ENCODE measurements at regions not wholly inside any gene's neighbourhood (a gene's known extent, or its start where the extent isn't known, plus 50 kb on each side); places are given as distances from the start of the nearest gene placed in this dataset.

GRCh38 chr15:81886591-81886990, 159.2 kb downstream of the MEX3B start:
- DNase-seq (ENCODE audit: low read depth in 1 of 2, low spot score in 1 of 2) (no peak), ATAC-seq (no peak)
- CTCF ChIA-PET, result no interaction called here

DNA sequence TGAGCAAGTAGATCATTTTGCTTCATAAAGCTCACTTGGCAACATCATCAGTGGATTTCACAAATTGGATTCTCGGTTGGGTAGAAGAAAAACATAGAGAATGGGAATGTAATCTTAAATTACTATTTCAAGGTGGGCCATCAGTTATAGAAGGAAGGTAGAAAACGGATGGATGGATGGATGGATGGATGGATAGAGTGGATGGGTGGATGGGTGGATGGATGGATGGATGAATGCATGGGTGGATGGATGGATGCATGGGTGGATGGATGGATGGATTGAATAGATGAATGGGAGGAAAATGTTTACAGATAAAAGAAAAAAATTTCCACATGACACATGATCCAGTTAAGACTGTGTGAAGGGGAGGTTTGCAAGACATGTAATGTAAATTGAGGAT, 159.7 kb downstream of the MEX3B start:
- ATAC-seq, result no peak
- ChIA-PET POLR2A (no interaction called here), CTCF (no interaction called here)
- FAIRE-seq, result no peak
- no peak for TF ChIP-seq RFX5 (IDR thresholded peaks at IDR 0.05)
- TF ChIP-seq GATA3 (IDR thresholded peaks at IDR 0.05; ENCODE audit: borderline replicate concordance), result no peak
- no peak for TF ChIP-seq CHD4 (IDR thresholded peaks at IDR 0.05; ENCODE audit: borderline replicate concordance)
- no peak for TF ChIP-seq POLR2AphosphoS2 (conservative IDR thresholded peaks at IDR 0.05; ENCODE audit: low read length)
- TF ChIP-seq, protein P1, sequence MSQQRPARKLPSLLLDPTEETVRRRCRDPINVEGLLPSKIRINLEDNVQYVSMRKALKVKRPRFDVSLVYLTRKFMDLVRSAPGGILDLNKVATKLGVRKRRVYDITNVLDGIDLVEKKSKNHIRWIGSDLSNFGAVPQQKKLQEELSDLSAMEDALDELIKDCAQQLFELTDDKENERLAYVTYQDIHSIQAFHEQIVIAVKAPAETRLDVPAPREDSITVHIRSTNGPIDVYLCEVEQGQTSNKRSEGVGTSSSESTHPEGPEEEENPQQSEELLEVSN (IDR thresholded peaks at IDR 0.05; ENCODE audit: borderline replicate concordance, low read depth), result no peak
- TF ChIP-seq KDM5A (IDR thresholded peaks at IDR 0.05), result no peak
- no peak for TF ChIP-seq USF2 (IDR thresholded peaks at IDR 0.05)
- TF ChIP-seq POLR2A (IDR thresholded peaks at IDR 0.05; ENCODE audit: low read length), result no peak
- TF ChIP-seq EP300 (IDR thresholded peaks at IDR 0.05), result no peak
- no peak for TF ChIP-seq HOXB5 (CRISPR knock-in tag; IDR thresholded peaks at IDR 0.05)
- no peak overlapping the region for H3K4me3 ChIP-seq
- H3K4me1 ChIP-seq, result no peaks in the 10 kb centered on the region
- WGBS (ENCODE audit: missing lambda C conversion rate), result 0% methylated on average over 2 of the region's 2 CpGs
- no peak overlapping the region for H3K4me2 ChIP-seq
- no peak for DNase-seq (ENCODE audit: low read depth in 1 of 2, low spot score in 1 of 2)
- H3K27ac ChIP-seq, result no peak overlapping the region
- no peaks in the 10 kb centered on the region for H3K9me3 ChIP-seq

More at GRCh38 chr15:81886591-81886990, 159.2 kb downstream of the MEX3B start:
- Histone ChIP-seq H3K4me2 (no peak overlapping the region), H3K9me3 (no peaks in the 10 kb centered on the region), H3K4me1 (no peaks in the 10 kb centered on the region), H3K4me3 (no peak overlapping the region), H3K27ac (no peak overlapping the region)
- POLR2A ChIA-PET, result no interaction called here
- WGBS (ENCODE audit: missing lambda C conversion rate), result 6% methylated on average over 6 of the region's 6 CpGs
- FAIRE-seq, result no peak
- no peak for TF ChIP-seq USF2 (IDR thresholded peaks at IDR 0.05)
- TF ChIP-seq POLR2A (IDR thresholded peaks at IDR 0.05; ENCODE audit: low read length), result no peak

GRCh38 chr15:81885135-81885534, 160.7 kb downstream of the MEX3B start:
- FAIRE-seq (no peak), DNase-seq (ENCODE audit: low read depth in 1 of 2, low spot score in 1 of 2) (no peak), ATAC-seq (no peak)
- H3K4me3 ChIP-seq, result no peak overlapping the region
- WGBS (ENCODE audit: missing lambda C conversion rate), result 0% methylated on average over 2 of the region's 2 CpGs
- no peaks in the 10 kb centered on the region for H3K9me3 ChIP-seq
- CTCF ChIA-PET, result no interaction called here
- TF ChIP-seq RNF2 (IDR thresholded peaks at IDR 0.05; ENCODE audit: borderline replicate concordance, low read depth), result no peak
- no peak for TF ChIP-seq JUN (IDR thresholded peaks at IDR 0.05)
- no peak for TF ChIP-seq NR3C1 (IDR thresholded peaks at IDR 0.05)
- no peak for TF ChIP-seq NPAS2 (CRISPR knock-in tag; IDR thresholded peaks at IDR 0.05; ENCODE audit: borderline replicate concordance)
- no peak for TF ChIP-seq POLR2AphosphoS2 (conservative IDR thresholded peaks at IDR 0.05; ENCODE audit: low read length)
- TF ChIP-seq CTCF (IDR thresholded peaks at IDR 0.05), result no peak
- TF ChIP-seq ZSCAN20 (CRISPR knock-in tag; IDR thresholded peaks at IDR 0.05), result no peak
- TF ChIP-seq NFE2L2 (conservative IDR thresholded peaks at IDR 0.05; ENCODE audit: low read length), result no peak
- TF ChIP-seq ZFP36 (IDR thresholded peaks at IDR 0.05; ENCODE audit: borderline replicate concordance, partially characterized antibody), result no peak
- no peak for TF ChIP-seq ESRRA (IDR thresholded peaks at IDR 0.05; ENCODE audit: borderline replicate concordance, low read length)
- TF ChIP-seq CBX8 (IDR thresholded peaks at IDR 0.05), result no peak
- TF ChIP-seq BHLHE40 (IDR thresholded peaks at IDR 0.05; ENCODE audit: low read depth, low read length), result no peak
- TF ChIP-seq KDM5A (IDR thresholded peaks at IDR 0.05), result no peak
- no peak for TF ChIP-seq ZNF302 (CRISPR knock-in tag; IDR thresholded peaks at IDR 0.05)
- TF ChIP-seq, protein P2, sequence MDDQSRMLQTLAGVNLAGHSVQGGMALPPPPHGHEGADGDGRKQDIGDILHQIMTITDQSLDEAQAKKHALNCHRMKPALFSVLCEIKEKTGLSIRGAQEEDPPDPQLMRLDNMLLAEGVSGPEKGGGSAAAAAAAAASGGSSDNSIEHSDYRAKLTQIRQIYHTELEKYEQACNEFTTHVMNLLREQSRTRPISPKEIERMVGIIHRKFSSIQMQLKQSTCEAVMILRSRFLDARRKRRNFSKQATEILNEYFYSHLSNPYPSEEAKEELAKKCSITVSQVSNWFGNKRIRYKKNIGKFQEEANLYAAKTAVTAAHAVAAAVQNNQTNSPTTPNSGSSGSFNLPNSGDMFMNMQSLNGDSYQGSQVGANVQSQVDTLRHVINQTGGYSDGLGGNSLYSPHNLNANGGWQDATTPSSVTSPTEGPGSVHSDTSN (IDR thresholded peaks at IDR 0.05), result no peak
- TF ChIP-seq SREBF2 (IDR thresholded peaks at IDR 0.05), result no peak
- TF ChIP-seq RARB (CRISPR knock-in tag; IDR thresholded peaks at IDR 0.05), result no peak
- H3K4me2 ChIP-seq, result no peak overlapping the region
- H3K27ac ChIP-seq, result no peak overlapping the region
- H3K4me1 ChIP-seq, result no peaks in the 10 kb centered on the region
- POLR2A ChIA-PET, result no interaction called here

All from A549 (cell line).